A549 (cell line): ENCODE measurements at regions not wholly inside any gene's neighbourhood (a gene's known extent, or its start where the extent isn't known, plus 50 kb on each side); places are given as distances from the start of the nearest gene placed in this dataset.

Experiments used
- CBX2 ChIP-seq: fragments of 200-600 bp; sonication (generic); IDR thresholded peaks from 2 replicates; pipeline ENCODE4 v1.6.1; 2016; ENCODE audit warnings: low read depth, mild to moderate bottlenecking, borderline replicate concordance
- CBX8 ChIP-seq: fragments of 200-600 bp; sonication (generic); IDR thresholded peaks from 2 replicates; pipeline ENCODE4 v1.6.1; 2016
- CTCF ChIP-seq: fragments of >200 bp; sonication (Bioruptor Twin); formaldehyde crosslinking; IDR thresholded peaks from 3 replicates; pipeline ENCODE4 v1.5.1; 2016
- E2F6 ChIP-seq: IDR thresholded peaks from 2 replicates; pipeline ENCODE4 v1.6.1; 2012; ENCODE audit warnings: low read depth, borderline replicate concordance
- ELK1 ChIP-seq: fragments of 150-350 bp; IDR thresholded peaks from 2 replicates; pipeline ENCODE4 v1.6.1; 2014; ENCODE audit warnings: low read depth, mild to moderate bottlenecking, low read length
- FOSL2 ChIP-seq, 2 experiments: fragments of 450-650 bp in 1 of 2; fragments of >200 bp in 1 of 2; sonication (Bioruptor Twin) in 1 of 2; formaldehyde crosslinking; IDR thresholded peaks; 2 replicates each; pipeline versions ENCODE4 v1.5.0 to v1.6.1; 2016 to 2020; ENCODE audit warnings: mild to moderate bottlenecking in 1 of 2, moderate library complexity in 1 of 2
- KDM1A ChIP-seq: fragments of 200-600 bp; sonication (generic); IDR thresholded peaks from 2 replicates; pipeline ENCODE4 v1.6.1; 2016; ENCODE audit warnings: low read depth, mild to moderate bottlenecking
- MAX ChIP-seq: IDR thresholded peaks from 2 replicates; pipeline ENCODE4 v1.6.1; 2012
- MAZ ChIP-seq: fragments of 150-350 bp; IDR thresholded peaks from 2 replicates; pipeline ENCODE4 v1.6.1; 2014; ENCODE audit warnings: antibody characterized with exemption, low read depth, low read length, borderline replicate concordance
- POLR2A ChIP-seq: IDR thresholded peaks from 2 replicates; pipeline ENCODE4 v1.6.1; 2012; ENCODE audit warnings: mild to moderate bottlenecking, low read length
- POLR2AphosphoS2 ChIP-seq: conservative IDR thresholded peaks from 2 replicates; pipeline ENCODE4 v1.6.1; 2012; ENCODE audit warnings: low read length, improper control_type of control experiment, inconsistent platforms
- RAD21 ChIP-seq, 2 experiments: fragments of >200 bp in 1 of 2; sonication (Bioruptor Twin) in 1 of 2; formaldehyde crosslinking in 1 of 2; IDR thresholded peaks in 1 of 2; conservative IDR thresholded peaks in 1 of 2; 2 replicates in 1 of 2; 3 replicates in 1 of 2; pipeline ENCODE4 v1.6.1; 2012 to 2018; ENCODE audit warnings: inconsistent platforms in 1 of 2
- RARB ChIP-seq: fragments of 250-450 bp; sonication (Bioruptor Pico); IDR thresholded peaks from 2 replicates; pipeline ENCODE4 v1.8.0; 2021; ENCODE audit warnings: mild to moderate bottlenecking, moderate library complexity
- RCOR1 ChIP-seq: fragments of 150-350 bp; IDR thresholded peaks from 2 replicates; pipeline ENCODE4 v1.6.1; 2014; ENCODE audit warnings: antibody characterized with exemption, low read length, low read depth

- no peak for TF ChIP-seq POLR2A
- TF ChIP-seq FOSL2 (IDR thresholded peaks at IDR 0.05), result no peak
- no peak for TF ChIP-seq FOSL2 (CRISPR knock-in tag; IDR thresholded peaks at IDR 0.05)
- no peak for TF ChIP-seq KDM1A
- TF ChIP-seq CTCF, result no peak
- TF ChIP-seq ELK1, result no peak
- TF ChIP-seq RCOR1, result no peak
- TF ChIP-seq RAD21 (conservative IDR thresholded peaks at IDR 0.05 in 1 of 2, IDR thresholded peaks at IDR 0.05 in 1 of 2), result no peak
- TF ChIP-seq RARB, result no peak
- no peak for TF ChIP-seq MAZ
- no peak for TF ChIP-seq POLR2AphosphoS2
- TF ChIP-seq E2F6, result no peak
- no peak for TF ChIP-seq MAX
- TF ChIP-seq CBX8, result no peak
- no peak for TF ChIP-seq CBX2
Observed at GRCh38 chr2:215493376-215493775, 57.5 kb upstream of the FN1 start.
